Putamen (tissue), 1 donor: ENCODE measurements at regions not wholly inside any gene's neighbourhood (a gene's known extent, or its start where the extent isn't known, plus 50 kb on each side); places are given as distances from the start of the nearest gene placed in this dataset.

Experiments
- DNase-seq: peaks from one replicate; pipeline ENCODE4 v3.0.0-alpha.2; 2016; ENCODE audit warnings: low spot score

DNA sequence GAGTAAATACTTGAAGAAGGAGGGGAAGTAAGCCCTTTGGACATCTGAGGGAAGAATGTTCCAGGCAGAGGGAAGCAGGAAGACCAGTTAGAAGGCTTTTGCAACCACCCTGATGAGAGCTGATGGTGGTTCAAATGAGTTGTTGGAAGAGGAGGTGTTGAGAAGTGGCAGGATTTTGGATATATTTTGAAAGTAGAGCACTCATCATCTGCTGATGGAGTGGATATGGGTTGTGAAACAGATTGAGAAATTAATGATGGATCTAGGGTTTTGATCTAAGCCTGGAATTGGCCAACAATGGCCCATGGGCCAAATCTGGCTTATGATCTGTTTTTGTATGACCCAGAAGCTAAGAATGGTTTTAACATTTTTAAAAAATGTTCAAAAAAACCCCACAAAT lies 230.7 kb downstream of the NDFIP2 start:
- DNase-seq: no peak

GRCh38 chr13:79710376-79710775 lies 229.4 kb downstream of the NDFIP2 start:
- no peak for DNase-seq

GRCh38 chr13:79709471-79709870 lies 228.5 kb downstream of the NDFIP2 start:
- DNase-seq: no peak

GRCh38 chr13:79703772-79704171 lies 222.8 kb downstream of the NDFIP2 start:
- no peak for DNase-seq

DNA sequence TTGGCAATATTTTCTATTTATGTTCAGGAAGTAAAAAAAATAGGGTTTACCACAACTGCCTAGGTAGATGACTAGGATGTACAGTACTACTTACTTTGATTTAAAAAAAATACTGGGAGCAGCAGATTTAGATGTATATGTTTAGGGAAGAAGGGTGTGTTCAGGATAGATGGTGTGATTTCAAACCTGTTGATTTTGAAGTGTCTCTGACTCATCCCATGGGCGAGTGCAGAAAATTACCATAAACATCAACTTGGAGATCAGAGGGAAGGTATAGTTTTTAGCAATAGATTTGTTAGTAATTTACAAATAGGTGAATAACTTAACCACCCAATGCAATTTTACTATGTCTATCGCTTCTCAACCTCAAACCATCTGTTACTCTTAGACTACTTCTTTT lies 214.8 kb downstream of the NDFIP2 start:
- DNase-seq: no peak

DNA sequence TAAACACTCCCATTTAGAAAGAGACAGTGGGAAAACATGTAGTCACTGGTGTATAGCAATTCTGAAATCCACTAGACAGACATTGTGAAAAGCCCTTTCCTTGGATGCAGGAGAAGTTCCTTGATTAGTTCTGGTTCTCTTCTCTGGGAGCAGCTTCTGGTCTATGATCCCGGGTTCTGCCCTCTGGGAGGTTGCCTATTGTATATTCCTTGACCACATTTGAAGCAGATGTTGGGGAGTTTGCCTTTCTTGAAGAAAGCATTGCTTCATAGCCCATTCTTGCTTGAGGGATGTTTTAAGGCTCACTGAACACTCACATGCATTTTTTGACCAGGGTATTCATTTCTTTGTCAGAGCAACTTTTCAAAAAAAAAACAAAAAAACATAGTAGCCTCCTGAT lies 211.9 kb downstream of the NDFIP2 start:
- no peak for DNase-seq

- no peak for DNase-seq
These were observed 210.9 kb downstream of the NDFIP2 start for GRCh38 chr13:79691826-79692225.

- no peak for DNase-seq
These were observed 207.8 kb downstream of the NDFIP2 start for GRCh38 chr13:79688741-79689140.

GRCh38 chr13:79686441-79686840 lies 205.5 kb downstream of the NDFIP2 start:
- DNase-seq: no peak

DNA sequence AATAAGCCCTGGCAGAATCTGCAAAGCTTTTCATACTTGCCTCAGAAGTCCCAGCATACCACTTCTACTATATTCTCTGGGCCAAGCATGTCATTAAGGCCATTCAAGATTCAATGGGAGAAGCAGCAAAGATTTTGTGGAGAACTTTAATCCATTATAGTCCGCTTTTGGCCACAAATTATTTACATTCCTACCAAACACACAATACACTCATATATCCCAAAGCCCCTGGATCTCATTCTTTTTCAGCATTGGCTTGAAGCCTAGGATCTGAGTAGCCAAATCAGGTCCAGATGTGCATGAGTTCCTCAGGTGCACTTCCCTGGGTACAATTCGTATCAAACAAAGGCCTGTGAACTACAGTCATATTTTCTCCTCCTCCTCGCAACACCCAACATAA lies 203.4 kb downstream of the NDFIP2 start:
- no peak for DNase-seq

DNA sequence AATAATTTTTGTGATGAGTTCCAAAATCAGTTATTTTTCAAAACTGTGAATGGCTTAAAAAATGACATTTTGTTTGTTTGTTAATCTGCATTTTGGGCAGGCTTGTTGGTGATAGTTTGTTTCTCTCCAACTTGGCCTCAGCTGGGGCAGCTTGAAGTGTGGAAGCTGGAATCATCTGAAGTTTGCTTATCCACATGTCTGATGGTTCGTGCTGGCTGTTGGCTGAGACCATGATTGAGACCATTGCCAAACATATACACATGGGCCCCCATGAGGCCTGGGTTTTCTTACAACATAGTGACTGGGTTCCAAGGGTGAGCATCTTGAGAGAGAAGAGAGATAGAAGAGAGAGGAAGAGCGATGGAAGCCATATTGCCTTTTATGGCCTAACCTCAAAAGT lies 201.2 kb downstream of the NDFIP2 start:
- DNase-seq: no peak

GRCh38 chr13:79681069-79681468 lies 200.1 kb downstream of the NDFIP2 start:
- no peak for DNase-seq

DNA sequence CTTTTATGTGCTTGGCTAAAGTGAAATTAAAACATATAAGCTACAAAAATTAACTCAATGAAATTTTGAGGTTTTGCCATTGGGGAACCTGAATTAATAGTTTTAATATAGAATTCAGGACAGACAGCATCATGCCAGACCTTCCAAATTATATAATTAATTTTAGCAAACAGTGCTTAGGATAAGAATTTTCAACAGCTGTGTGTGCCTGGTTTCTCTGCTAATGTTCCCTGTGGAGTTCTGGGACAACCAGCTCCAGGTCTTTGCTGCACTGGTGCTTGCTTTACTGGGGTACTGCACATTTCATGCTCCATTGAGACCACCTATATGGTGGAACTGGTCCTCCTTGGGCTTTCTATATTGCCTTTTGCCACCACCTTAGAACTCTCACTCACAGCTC lies 199.5 kb downstream of the NDFIP2 start:
- no peak for DNase-seq

DNA sequence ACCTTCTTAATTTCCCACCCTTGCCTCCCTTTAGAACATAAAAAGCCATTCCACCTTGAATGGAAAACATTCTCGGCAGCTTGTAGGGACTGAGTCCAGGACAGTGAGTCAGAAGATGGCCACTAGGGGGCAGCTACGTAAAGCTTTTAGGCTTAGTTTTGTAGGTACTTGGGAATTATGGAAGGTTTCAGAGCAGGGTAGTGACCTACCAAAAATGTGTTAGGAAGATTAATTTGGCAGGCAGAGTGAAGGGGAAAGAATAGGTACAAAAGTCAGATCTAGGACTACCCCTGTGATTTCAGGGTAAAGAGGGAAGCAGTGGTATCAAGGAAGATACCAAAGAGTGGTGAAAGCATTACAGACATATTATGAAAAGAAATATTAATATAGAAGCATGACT lies 198.4 kb downstream of the NDFIP2 start:
- no peak for DNase-seq

- no peak for DNase-seq
These were observed 197.1 kb downstream of the NDFIP2 start for GRCh38 chr13:79678100-79678499.

DNA sequence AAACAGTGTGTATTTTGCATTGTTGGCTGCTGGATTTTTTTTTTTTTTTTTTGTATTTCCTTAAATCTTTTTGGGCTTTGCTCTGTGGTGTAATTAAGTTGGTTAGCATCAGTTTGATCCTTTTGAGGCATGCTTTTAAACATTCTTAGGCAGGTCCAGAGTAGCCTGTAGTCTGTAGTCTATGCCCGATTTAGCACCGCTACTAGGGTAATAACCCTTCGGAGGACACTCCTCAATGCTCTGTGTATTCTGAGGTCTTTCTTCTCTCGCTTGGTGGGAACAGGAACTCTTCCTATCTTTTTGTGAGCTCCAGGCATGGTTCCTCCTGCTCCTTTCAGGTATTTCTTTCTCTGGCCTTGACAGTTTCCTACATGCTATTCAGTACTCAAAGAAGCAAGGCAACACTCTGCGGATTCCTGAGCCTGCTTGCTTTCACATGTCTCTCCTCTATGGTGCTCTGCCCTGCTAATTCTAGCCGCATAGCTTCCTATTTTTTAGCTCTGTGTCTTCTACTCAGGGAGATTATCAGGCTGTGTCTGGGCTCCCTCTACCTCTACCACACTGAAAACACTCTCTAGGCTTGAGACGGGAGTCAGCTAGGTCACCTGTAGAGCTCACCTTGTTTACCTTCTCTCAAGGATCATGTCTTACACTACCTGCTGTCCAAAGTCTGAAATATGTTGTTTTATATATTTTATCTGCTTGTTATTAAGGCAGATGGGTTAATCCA lies 195.1 kb downstream of the NDFIP2 start:
- DNase-seq: no peak

GRCh38 chr13:79674765-79675515 lies 194.0 kb downstream of the NDFIP2 start:
- DNase-seq: no peak

GRCh38 chr13:79673993-79674377 lies 193.0 kb downstream of the NDFIP2 start:
- no peak for DNase-seq

DNA sequence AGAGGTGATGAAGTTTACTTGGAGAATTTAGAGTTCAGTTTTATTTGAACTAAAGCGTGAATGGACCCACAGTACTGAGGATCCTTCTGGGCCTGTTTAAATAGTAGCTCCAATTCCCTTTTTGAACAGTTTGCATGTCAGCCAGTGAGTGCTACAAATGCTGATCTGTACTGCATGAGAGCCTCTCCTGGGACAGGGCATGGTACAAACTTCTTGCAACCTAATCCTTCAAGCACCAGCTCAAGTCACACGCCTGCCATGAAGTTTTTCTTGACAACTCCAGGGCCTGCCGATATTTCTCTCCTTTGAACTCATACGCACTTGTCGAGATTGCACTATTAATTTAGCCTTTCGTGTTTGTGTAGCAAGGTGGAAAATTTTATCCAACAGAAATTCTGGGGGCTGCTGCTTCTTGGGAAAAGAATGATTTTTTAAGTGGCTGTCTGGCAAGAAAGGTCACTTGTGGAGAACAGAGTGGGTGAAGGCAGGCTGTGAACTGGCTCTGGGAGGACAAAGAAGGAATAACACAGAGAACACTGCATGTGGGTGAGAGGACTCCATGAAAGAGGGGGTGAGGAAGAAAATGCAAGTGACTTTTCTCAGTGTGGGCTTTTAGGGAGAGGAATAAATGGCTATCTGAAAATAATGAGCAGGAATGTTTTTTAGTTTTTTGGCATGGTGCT lies 192.5 kb downstream of the NDFIP2 start:
- DNase-seq: no peak

DNA sequence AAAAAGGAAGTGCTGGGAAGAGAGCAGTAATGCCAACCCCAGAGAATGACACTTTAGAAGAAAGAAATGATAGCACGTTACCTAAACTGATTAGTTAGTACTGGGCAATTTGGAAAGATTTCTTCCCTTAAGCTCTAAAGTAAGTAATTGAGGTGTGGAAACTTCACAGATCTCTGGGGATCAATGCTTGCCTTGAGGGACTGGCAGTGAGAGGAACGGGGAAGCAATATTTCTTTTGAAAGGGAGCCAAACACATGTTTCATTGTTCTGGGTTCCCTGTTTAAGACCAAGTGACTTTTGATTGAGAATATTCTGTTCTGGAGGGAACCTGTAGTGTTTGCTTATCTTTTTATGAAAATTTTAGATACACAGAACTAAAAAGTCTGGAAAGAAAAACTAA lies 190.5 kb downstream of the NDFIP2 start:
- DNase-seq: no peak

DNA sequence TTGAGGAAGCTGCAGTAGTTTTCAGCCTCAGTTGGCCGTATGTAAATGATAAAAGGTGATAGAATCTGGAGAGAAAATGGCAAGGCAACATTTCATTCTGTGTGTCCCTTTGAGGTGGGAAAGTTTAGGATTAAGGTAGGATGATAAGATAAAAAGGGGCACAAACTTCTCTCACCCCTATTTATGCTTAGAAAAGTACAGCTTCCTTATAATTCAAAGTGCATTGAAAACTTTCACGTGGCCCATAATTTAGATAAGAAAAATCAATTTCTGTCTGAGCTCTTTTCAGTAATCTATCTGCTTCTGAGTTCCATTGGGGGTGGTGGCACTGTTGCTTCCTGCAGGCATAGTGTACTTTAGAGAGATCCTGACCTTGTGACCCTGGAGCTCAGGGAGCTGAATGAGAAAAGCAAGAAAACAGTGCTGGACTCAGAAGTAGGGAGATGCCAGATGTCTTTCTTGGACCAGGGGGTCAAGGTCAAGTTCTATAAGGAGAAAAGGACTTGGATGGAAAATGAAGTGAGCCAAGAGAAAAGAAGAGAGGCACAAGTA lies 187.3 kb downstream of the NDFIP2 start:
- DNase-seq: no peak

DNA sequence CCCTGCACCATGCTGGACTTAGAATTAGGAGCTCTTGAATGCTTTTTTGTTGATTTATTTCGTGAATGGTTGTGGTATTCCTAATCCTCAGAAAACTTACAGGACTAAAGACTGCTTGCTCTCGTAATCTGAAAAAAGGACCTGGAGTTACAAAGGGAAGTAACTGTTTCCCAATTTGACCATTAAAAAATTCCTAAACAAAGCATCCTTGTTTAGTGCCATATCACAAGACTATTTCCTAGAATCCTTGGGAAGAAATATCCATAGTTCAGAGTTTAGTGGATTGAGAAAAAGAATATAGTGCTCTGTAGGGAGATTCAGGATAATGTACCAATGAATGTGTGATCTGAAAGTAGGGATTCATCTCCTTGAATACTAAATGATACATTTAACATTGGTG lies 186.8 kb downstream of the NDFIP2 start:
- no peak for DNase-seq
